Loucy (cell line): ENCODE measurements at regions not wholly inside any gene's neighbourhood (a gene's known extent, or its start where the extent isn't known, plus 50 kb on each side); places are given as distances from the start of the nearest gene placed in this dataset.

Experiments used
- H2AFZ ChIP-seq: fragments of 200-600 bp; sonication (generic); 2 replicates; pipeline ENCODE4 v1.6.0; 2016; ENCODE audit warnings: antibody characterized with exemption, mild to moderate bottlenecking, low read length, moderate library complexity
- H3F3A ChIP-seq: fragments of 200-600 bp; 2 replicates; pipeline ENCODE4 v1.6.0; 2016; ENCODE audit warnings: antibody characterized with exemption, low read depth, mild to moderate bottlenecking
- H3K27me3 ChIP-seq: fragments of 200-600 bp; sonication (generic); 2 replicates; pipeline ENCODE4 v1.6.1; 2014; ENCODE audit warnings: low read length, mild to moderate bottlenecking; ENCODE audit not compliant: insufficient read depth, poor library complexity, severe bottlenecking
- H3K36me3 ChIP-seq: fragments of 200-600 bp; sonication (generic); 2 replicates; pipeline ENCODE4 v1.6.1; 2016; ENCODE audit warnings: low read length; ENCODE audit not compliant: insufficient read depth
- H3K4me1 ChIP-seq: fragments of 200-600 bp; sonication (generic); 2 replicates; pipeline ENCODE4 v1.5.1; 2014; ENCODE audit warnings: low read length, mild to moderate bottlenecking; ENCODE audit not compliant: insufficient read depth, poor library complexity, severe bottlenecking
- H3K4me2 ChIP-seq: fragments of 200-600 bp; sonication (generic); 2 replicates; pipeline ENCODE4 v1.6.0; 2014; ENCODE audit warnings: antibody characterized with exemption, low read length, low read depth, mild to moderate bottlenecking; ENCODE audit not compliant: poor library complexity, severe bottlenecking
- H3K4me3 ChIP-seq: fragments of 200-600 bp; sonication (generic); 2 replicates; pipeline ENCODE4 v1.5.1; 2014; ENCODE audit warnings: low read length, mild to moderate bottlenecking, mixed read lengths; ENCODE audit not compliant: poor library complexity, severe bottlenecking
- H3K79me2 ChIP-seq: fragments of 200-600 bp; sonication (generic); 2 replicates; pipeline ENCODE4 v1.6.1; 2014; ENCODE audit warnings: low read length; ENCODE audit not compliant: insufficient read depth
- H3K9ac ChIP-seq: fragments of 200-600 bp; sonication (generic); 2 replicates; pipeline ENCODE4 v1.6.0; 2014; ENCODE audit warnings: mild to moderate bottlenecking, low read depth, low read length, moderate library complexity; ENCODE audit not compliant: poor library complexity, severe bottlenecking
- H3K9me2 ChIP-seq: fragments of 200-600 bp; sonication (generic); replicated peaks from 2 replicates; pipeline ENCODE4 v1.6.1; 2016; ENCODE audit warnings: low read depth, low read length, mixed read lengths
- H3K9me3 ChIP-seq: fragments of 200-600 bp; sonication (generic); 2 replicates; pipeline ENCODE4 v1.6.1; 2014; ENCODE audit warnings: mild to moderate bottlenecking, antibody characterized with exemption, low read length, low read depth; ENCODE audit not compliant: insufficient read depth
- H4K20me1 ChIP-seq: fragments of 200-600 bp; sonication (generic); 2 replicates; pipeline ENCODE4 v1.6.0; 2014; ENCODE audit warnings: antibody characterized with exemption, low read length, mild to moderate bottlenecking; ENCODE audit not compliant: insufficient read depth, poor library complexity, severe bottlenecking
- EZH2phosphoT487 ChIP-seq: fragments of 200-600 bp; IDR thresholded peaks from 2 replicates; pipeline ENCODE4 v1.6.1; 2018; ENCODE audit warnings: antibody characterized with exemption, mild to moderate bottlenecking, moderate library complexity, borderline replicate concordance
- TF ChIP-seq, protein P1 (sequence below): fragments of 200-600 bp; sonication (generic); conservative IDR thresholded peaks from 2 replicates; pipeline ENCODE4 v1.5.1; 2014; ENCODE audit warnings: mild to moderate bottlenecking, antibody characterized with exemption, low read length

DNA sequence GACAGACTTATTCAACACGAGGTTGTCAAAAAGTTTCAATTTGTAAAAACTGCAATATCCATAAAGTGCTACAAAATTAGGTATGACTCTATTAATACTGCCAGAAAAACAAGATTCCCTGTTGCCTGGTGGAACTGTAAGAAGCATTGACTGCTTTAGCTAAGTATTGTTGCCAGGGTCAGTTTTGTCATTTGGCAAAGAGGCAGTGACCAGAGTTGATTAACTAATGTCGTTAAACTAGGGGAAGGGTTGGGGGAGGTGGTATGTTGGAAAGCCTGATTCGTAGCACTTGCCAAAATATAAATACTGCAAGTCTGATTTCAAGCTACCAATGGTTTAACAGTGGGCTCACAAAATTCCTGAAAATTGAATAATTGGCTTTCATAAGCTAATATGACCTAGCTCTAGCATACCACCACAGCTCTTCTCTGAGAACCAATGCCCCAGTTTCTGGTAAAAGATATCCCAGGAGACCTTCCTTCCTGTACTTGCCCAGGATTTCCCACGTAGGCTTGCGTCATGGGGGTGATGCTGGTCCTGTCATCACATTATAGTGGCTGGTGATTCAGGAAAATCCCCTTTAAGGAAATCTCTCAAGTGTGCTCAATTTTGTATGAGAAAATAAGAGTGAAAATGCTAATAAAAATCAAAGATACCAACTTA is 266.4 kb upstream of the TBC1D5 start:
- H4K20me1 ChIP-seq, result no peaks in the 10 kb centered on the region
- H3K4me1 ChIP-seq, result peaks cover 57% of the 10 kb centered on the region
- H2AFZ ChIP-seq, result no peak overlapping the region
- no peaks in the 10 kb centered on the region for H3K9me3 ChIP-seq
- no peaks in the 10 kb centered on the region for H3F3A ChIP-seq
- H3K9me2 ChIP-seq, result no peaks in the 10 kb centered on the region
- no peak overlapping the region for H3K4me3 ChIP-seq
- no peaks in the 10 kb centered on the region for H3K27me3 ChIP-seq
- no peaks in the 10 kb centered on the region for H3K79me2 ChIP-seq
- TF ChIP-seq, protein P1, sequence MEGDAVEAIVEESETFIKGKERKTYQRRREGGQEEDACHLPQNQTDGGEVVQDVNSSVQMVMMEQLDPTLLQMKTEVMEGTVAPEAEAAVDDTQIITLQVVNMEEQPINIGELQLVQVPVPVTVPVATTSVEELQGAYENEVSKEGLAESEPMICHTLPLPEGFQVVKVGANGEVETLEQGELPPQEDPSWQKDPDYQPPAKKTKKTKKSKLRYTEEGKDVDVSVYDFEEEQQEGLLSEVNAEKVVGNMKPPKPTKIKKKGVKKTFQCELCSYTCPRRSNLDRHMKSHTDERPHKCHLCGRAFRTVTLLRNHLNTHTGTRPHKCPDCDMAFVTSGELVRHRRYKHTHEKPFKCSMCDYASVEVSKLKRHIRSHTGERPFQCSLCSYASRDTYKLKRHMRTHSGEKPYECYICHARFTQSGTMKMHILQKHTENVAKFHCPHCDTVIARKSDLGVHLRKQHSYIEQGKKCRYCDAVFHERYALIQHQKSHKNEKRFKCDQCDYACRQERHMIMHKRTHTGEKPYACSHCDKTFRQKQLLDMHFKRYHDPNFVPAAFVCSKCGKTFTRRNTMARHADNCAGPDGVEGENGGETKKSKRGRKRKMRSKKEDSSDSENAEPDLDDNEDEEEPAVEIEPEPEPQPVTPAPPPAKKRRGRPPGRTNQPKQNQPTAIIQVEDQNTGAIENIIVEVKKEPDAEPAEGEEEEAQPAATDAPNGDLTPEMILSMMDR, result no peak
- no peak for TF ChIP-seq EZH2phosphoT487
- H3K4me2 ChIP-seq, result no peak overlapping the region
- no peak overlapping the region for H3K9ac ChIP-seq
- no peaks in the 10 kb centered on the region for H3K36me3 ChIP-seq

DNA sequence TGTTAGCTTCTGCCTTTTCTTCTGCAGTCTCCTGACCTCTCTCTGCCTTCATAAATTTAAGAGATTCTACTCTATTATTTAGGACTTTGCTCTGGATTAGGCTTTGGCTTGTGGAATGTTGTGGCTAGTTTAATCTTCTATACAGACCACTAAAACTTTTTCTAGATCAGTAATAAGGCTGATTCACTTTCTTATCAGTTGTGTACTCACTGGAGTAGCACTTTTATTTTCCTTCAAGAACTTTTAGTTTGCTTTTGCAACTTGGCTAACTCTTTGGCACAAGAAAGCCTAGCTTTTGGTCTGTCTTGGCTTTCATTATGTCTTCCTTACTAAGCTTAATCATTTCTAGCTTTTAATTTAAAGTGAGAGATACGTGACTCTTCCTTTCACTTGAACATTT is 265.5 kb upstream of the TBC1D5 start:
- no peaks in the 10 kb centered on the region for H3K9me3 ChIP-seq
- H3K27me3 ChIP-seq, result no peaks in the 10 kb centered on the region
- peak overlapping the region; percentile 53 for H2AFZ ChIP-seq
- H3K4me1 ChIP-seq, result peaks cover 50% of the 10 kb centered on the region
- no peak overlapping the region for H3K9ac ChIP-seq
- TF ChIP-seq, protein P1, result no peak
- TF ChIP-seq EZH2phosphoT487, result no peak
- H3K79me2 ChIP-seq, result no peaks in the 10 kb centered on the region
- H3K36me3 ChIP-seq, result no peaks in the 10 kb centered on the region
- no peaks in the 10 kb centered on the region for H4K20me1 ChIP-seq
- no peak overlapping the region for H3K4me3 ChIP-seq
- H3K9me2 ChIP-seq, result no peaks in the 10 kb centered on the region
- H3F3A ChIP-seq, result no peaks in the 10 kb centered on the region
- H3K4me2 ChIP-seq, result no peak overlapping the region

DNA sequence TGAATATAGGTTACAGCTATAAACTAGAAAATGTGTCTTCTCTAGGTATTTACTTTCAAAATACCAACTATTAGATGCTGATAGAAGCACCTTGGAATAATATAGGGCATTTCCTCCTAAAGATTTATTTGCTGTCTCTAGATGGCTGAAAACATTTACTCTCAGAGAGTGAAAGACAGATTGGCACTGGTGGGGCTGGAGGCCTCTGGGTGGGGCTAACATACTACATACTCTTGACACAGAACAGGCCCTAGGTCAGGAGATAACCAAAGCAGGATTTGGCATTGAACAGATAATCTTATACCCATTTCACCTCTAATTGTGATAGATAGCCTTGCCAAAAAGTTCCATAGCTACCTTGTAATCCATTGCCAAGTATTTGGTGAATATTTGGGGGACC is 253.3 kb upstream of the TBC1D5 start:
- Histone ChIP-seq H3K36me3 (no peaks in the 10 kb centered on the region), H3K9ac (peak overlapping the region; percentile 34), H3F3A (no peaks in the 10 kb centered on the region), H3K4me2 (peak overlapping the region; percentile 4), H3K79me2 (no peaks in the 10 kb centered on the region), H3K4me3 (no peak overlapping the region), H3K27me3 (no peaks in the 10 kb centered on the region), H3K9me3 (no peaks in the 10 kb centered on the region), H3K9me2 (no peaks in the 10 kb centered on the region), H2AFZ (0 out of 2 replicates have a peak overlapping the region, but pooled peaks have one; percentile 66), H4K20me1 (no peaks in the 10 kb centered on the region), H3K4me1 (peaks cover 49% of the 10 kb centered on the region)
- TF ChIP-seq, protein P1, result peak; percentile 60
- TF ChIP-seq EZH2phosphoT487, result no peak
